Kidney epithelial cell (primary cell): ENCODE measurements at regions not wholly inside any gene's neighbourhood (a gene's known extent, or its start where the extent isn't known, plus 50 kb on each side); places are given as distances from the start of the nearest gene placed in this dataset.

Source experiments
- DNase-seq: peaks from one replicate; pipeline ENCODE4 v3.0.0-alpha.2; 2010; ENCODE audit warnings: low read depth
- H3K27me3 ChIP-seq: 2 replicates; pipeline ENCODE4 v1.6.0; 2011; ENCODE audit warnings: low read length; ENCODE audit not compliant: control insufficient read depth, insufficient read depth
- H3K36me3 ChIP-seq: 2 replicates; pipeline ENCODE4 v1.5.1; 2011; ENCODE audit warnings: low read length; ENCODE audit not compliant: control insufficient read depth, insufficient read depth
- H3K4me3 ChIP-seq: 2 replicates; pipeline ENCODE4 v1.5.1; 2011; ENCODE audit warnings: low read depth, mild to moderate bottlenecking, control low read depth, low read length
- TF ChIP-seq, protein P1 (sequence below): IDR thresholded peaks from 2 replicates; pipeline ENCODE4 v1.5.1; 2011; ENCODE audit warnings: mild to moderate bottlenecking, moderate library complexity, low read length, control low read depth, inconsistent platforms; ENCODE audit not compliant: insufficient read depth, poor library complexity, severe bottlenecking

DNA sequence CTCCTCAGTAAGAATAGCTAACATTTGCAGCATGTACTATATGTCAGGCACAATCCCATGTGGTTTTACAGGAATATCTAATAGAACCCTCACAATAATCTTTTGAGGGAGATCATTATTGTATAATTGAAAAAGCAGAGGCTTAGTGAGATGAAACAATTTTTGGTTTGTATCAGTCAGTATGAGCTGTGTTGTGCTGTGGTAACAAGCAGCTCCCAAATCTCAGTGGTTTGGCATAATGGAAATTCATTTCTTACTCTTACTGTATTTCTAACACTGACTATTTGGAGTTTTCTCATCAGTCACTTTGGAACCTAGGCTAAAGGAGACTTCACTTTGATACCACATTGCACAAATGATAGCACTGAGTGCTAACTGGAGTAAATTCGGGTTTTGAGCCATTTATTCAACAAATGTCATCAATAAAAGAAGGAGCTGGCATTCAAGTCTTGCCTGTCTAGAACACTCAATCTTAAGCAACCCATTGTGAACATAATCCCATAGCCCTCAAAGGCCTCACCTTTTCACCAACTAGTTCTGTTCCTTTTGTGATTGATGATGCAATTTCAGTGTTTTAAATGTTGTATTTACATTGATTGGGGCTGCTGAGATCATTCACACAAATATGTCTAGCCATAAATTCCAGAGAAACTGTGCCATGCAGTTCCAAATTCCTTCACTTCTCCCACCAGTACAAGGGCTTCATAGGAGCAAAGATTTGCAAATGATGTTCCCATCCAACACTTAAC is 441.0 kb downstream of the XYLT1 start:
- TF ChIP-seq, protein P1, sequence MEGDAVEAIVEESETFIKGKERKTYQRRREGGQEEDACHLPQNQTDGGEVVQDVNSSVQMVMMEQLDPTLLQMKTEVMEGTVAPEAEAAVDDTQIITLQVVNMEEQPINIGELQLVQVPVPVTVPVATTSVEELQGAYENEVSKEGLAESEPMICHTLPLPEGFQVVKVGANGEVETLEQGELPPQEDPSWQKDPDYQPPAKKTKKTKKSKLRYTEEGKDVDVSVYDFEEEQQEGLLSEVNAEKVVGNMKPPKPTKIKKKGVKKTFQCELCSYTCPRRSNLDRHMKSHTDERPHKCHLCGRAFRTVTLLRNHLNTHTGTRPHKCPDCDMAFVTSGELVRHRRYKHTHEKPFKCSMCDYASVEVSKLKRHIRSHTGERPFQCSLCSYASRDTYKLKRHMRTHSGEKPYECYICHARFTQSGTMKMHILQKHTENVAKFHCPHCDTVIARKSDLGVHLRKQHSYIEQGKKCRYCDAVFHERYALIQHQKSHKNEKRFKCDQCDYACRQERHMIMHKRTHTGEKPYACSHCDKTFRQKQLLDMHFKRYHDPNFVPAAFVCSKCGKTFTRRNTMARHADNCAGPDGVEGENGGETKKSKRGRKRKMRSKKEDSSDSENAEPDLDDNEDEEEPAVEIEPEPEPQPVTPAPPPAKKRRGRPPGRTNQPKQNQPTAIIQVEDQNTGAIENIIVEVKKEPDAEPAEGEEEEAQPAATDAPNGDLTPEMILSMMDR: no peak
- no peak for DNase-seq

DNA sequence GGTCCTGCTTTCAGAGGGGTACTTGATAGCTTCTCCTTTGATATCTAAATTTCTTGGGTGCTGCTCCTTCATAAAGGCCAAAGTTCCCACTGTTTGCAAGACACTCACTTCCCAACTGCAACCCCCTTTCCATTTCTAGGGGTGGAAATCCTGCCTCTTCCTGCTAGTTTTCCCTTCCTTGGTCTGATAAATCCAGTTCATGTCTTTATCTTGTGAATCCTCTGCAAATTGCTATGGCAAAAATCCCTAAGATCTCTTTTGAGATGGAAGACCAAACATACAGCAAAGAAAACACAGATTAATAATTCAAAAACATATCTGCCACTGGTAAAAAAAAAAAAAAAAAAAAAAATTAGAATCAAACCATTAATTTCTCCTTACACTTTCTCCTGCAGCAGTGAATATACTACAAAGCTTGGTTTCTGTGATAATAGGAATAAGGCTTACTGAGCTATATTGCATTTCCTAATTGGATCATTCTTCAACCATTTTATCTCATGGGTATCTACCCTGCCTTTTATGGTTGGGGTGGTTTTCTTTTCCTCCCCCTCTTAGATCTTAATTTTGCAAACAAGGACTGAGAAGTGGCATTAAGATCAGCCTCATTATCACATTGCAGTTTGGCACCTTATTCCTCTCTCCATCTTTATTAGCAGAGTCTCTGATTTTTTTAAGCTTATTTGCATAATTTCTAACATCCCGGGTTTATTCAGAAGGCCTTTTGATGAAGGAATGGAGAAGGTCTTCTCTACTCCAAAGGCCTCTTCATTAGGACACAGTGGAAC is 439.1 kb downstream of the XYLT1 start:
- H3K4me3 ChIP-seq: no peak overlapping the region
- H3K36me3 ChIP-seq: no peaks in the 10 kb centered on the region
- TF ChIP-seq, protein P1: no peak
- no peak for DNase-seq
- H3K27me3 ChIP-seq: no peaks in the 10 kb centered on the region

More for the DNA sequence above, 441.0 kb downstream of the XYLT1 start:
- Histone ChIP-seq H3K27me3 (no peaks in the 10 kb centered on the region), H3K36me3 (no peaks in the 10 kb centered on the region), H3K4me3 (no peak overlapping the region)

DNA sequence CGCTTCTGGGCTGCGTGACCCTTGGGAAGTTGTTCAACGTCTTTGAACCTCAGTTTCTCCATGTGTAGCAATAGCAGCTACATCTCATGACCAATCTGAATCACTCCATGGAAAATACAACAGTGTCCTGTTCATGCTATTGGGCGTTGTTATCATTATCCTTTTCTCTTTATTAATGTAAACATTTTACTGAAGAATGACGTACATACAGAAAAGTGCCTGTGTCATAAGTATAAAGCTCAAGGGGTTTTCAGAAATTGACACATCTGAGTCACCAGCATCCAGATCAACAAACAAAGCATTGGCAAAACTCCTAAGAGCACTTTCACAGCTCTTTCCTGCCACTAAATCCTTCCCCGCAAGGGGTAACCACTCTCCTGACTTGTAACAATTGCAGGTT is 438.4 kb downstream of the XYLT1 start:
- no peaks in the 10 kb centered on the region for H3K27me3 ChIP-seq
- H3K4me3 ChIP-seq: no peak overlapping the region
- H3K36me3 ChIP-seq: no peaks in the 10 kb centered on the region
- no peak for DNase-seq
- TF ChIP-seq, protein P1: no peak

DNA sequence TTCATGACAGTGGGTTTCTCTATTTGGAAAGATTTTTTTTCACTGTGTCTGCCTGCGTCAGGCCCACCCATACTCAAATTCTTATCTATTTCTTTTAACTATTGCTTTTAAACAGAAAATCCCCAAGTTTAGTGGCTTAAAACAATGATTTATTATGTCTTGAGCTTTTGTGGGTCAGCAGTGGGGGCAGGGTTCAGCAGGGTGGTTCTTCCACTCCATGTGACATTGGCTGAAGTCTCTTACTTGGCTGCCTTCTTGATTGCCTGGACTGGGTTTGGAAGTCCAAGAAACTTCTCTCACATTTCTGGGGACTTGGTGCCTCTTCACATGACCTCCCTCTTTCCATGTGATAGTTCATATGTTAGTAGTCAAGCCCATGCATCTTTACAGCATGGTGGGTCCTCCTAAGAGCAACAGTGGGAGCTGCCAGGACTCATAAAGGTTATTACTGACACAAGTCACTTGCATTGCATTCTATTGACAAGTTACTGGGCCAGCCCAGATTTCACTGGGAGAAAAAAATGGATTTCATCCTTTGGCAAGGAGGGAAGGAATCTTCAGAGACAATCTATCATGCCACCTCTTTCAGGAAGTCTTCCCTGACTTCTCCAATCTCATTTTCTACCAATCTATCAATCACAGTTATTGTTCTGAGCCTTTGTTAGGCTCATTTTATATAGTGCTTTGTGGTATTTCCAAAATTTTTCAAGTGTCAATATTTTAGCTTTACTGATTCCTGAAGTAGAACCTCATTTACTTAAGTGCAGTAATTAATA is 436.1 kb downstream of the XYLT1 start:
- DNase-seq: no peak
- H3K27me3 ChIP-seq: no peaks in the 10 kb centered on the region
- TF ChIP-seq, protein P1: no peak
- no peaks in the 10 kb centered on the region for H3K36me3 ChIP-seq
- no peak overlapping the region for H3K4me3 ChIP-seq

DNA sequence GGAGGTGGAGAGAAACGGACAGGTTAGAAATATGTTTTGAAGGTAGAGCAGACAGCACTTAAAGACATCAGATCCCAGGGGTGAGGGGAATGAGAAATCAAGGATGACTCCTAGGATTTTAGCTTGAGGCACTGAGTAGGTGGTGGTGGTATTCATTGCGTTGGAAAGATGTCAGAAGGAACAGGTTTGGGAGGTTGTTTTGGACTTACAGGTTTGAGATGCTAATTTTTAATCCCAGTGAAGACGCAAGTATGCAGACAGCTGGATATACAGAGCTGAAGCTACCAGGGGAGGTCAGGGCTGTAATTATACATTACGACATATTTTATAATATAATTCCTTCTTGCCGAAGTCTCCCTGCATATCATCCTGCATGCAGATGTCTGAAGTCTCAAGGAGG is 433.3 kb downstream of the XYLT1 start:
- TF ChIP-seq, protein P1: no peak
- Histone ChIP-seq H3K36me3 (no peaks in the 10 kb centered on the region), H3K4me3 (no peak overlapping the region), H3K27me3 (no peaks in the 10 kb centered on the region)
- no peak for DNase-seq
